HG03280 (cell line): ENCODE measurements at regions not wholly inside any gene's neighbourhood (a gene's known extent, or its start where the extent isn't known, plus 50 kb on each side); places are given as distances from the start of the nearest gene placed in this dataset.
"Not testable (repeated sequence)": the region's sequence is repeated elsewhere in the genome, so short reads cannot be mapped to it uniquely, and the experiment has no call there.

Source experiments
- ATAC-seq: cut with Tn5 transposase; IDR thresholded peaks from one replicate; pipeline ENCODE4 v1.9.1; 2021; ENCODE audit warnings: mild to moderate bottlenecking, moderate library complexity; ENCODE audit not compliant: unreplicated experiment

- no peak for ATAC-seq
Observed at GRCh38 chr18:26654616-26655524, 106.5 kb upstream of the KCTD1 start.

GRCh38 chr18:26653943-26654615, 105.7 kb upstream of the KCTD1 start:
- ATAC-seq = no peak

- no peak for ATAC-seq
Observed at GRCh38 chr18:26652501-26652900, 104.1 kb upstream of the KCTD1 start.

GRCh38 chr18:26650310-26651268, 102.2 kb upstream of the KCTD1 start:
- ATAC-seq = no peak

- no peak for ATAC-seq
Observed at GRCh38 chr18:26649193-26649543, 100.8 kb upstream of the KCTD1 start.

- ATAC-seq = no peak
Observed at GRCh38 chr18:26648509-26649192, 100.3 kb upstream of the KCTD1 start.

GRCh38 chr18:26646901-26647300, 98.5 kb upstream of the KCTD1 start:
- no peak for ATAC-seq

- no peak for ATAC-seq
Observed at GRCh38 chr18:26642440-26643348, 94.3 kb upstream of the KCTD1 start.

GRCh38 chr18:26640541-26640940, 92.2 kb upstream of the KCTD1 start:
- no peak for ATAC-seq

GRCh38 chr18:26639149-26639548, 90.8 kb upstream of the KCTD1 start:
- no peak for ATAC-seq

- no peak for ATAC-seq
Observed at GRCh38 chr18:26637983-26638382, 89.6 kb upstream of the KCTD1 start.

GRCh38 chr18:26637324-26637723, 89.0 kb upstream of the KCTD1 start:
- ATAC-seq = no peak

- no peak for ATAC-seq
Observed at GRCh38 chr18:26635466-26635865, 87.1 kb upstream of the KCTD1 start.

- ATAC-seq = no peak
Observed at GRCh38 chr18:26634631-26635030, 86.3 kb upstream of the KCTD1 start.

GRCh38 chr18:26631135-26631534, 82.8 kb upstream of the KCTD1 start:
- no peak for ATAC-seq

GRCh38 chr18:26630596-26630995, 82.2 kb upstream of the KCTD1 start:
- ATAC-seq = no peak

GRCh38 chr18:26628017-26628416, 79.7 kb upstream of the KCTD1 start:
- no peak for ATAC-seq

- ATAC-seq = no peak
Observed at GRCh38 chr18:26624443-26624842, 76.1 kb upstream of the KCTD1 start.

GRCh38 chr18:26623314-26623713, 75.0 kb upstream of the KCTD1 start:
- not testable (repeated sequence) for ATAC-seq
